Spinal cord (tissue), 9 donors: ENCODE measurements at regions not wholly inside any gene's neighbourhood (a gene's known extent, or its start where the extent isn't known, plus 50 kb on each side); places are given as distances from the start of the nearest gene placed in this dataset.
"Not testable (repeated sequence)": the region's sequence is repeated elsewhere in the genome, so short reads cannot be mapped to it uniquely, and the experiment has no call there.

ENCODE experiments used
- DNase-seq, 6 donors: peaks; one replicate each; pipeline versions ENCODE4 v3.0.0 to v3.0.0-alpha.2; 2013 to 2015; ENCODE audit warnings: low spot score in 6 of 6, low read depth in 4 of 6
- H3K27ac ChIP-seq: one replicate; pipeline ENCODE4 v1.5.1; 2013; ENCODE audit warnings: low read depth, low read length, control low read depth
- H3K27me3 ChIP-seq: one replicate; pipeline ENCODE4 v1.6.1; 2013; ENCODE audit warnings: low read length; ENCODE audit not compliant: control insufficient read depth, insufficient read depth
- H3K36me3 ChIP-seq: one replicate; pipeline ENCODE4 v1.6.1; 2013; ENCODE audit warnings: low read length; ENCODE audit not compliant: control insufficient read depth, insufficient read depth
- H3K4me1 ChIP-seq: one replicate; pipeline ENCODE4 v1.6.1; 2013; ENCODE audit warnings: low read length; ENCODE audit not compliant: control insufficient read depth, insufficient read depth
- H3K4me3 ChIP-seq: one replicate; pipeline ENCODE4 v1.5.1; 2013; ENCODE audit warnings: low read depth, low read length, control low read depth
- H3K9me3 ChIP-seq: one replicate; pipeline ENCODE4 v1.6.1; 2013; ENCODE audit warnings: low read length; ENCODE audit not compliant: control insufficient read depth, insufficient read depth
- WGBS: methylation state at CpG from one replicate; pipeline ENCODE4 v1.1.5; 2013; ENCODE audit warnings: missing lambda C conversion rate; ENCODE audit not compliant: insufficient coverage; 5-methylcytosine and 5-hydroxymethylcytosine counted together
- donor health status: healthy.

- H3K4me3 ChIP-seq, H3K36me3 ChIP-seq, H3K27me3 ChIP-seq, H3K27ac ChIP-seq, H3K4me1 ChIP-seq, DNase-seq, H3K9me3 ChIP-seq: not testable (repeated sequence)
- WGBS, result 93% methylated on average over 7 of the region's 7 CpGs
These were observed 780.2 kb downstream of the ZNF385D start for GRCh38 chr3:20970807-20971206.

GRCh38 chr3:20967485-20967884 lies 781.5 kb upstream of the SGO1 start:
- not testable (repeated sequence) for H3K4me3 ChIP-seq, H3K27me3 ChIP-seq, H3K27ac ChIP-seq, DNase-seq, H3K36me3 ChIP-seq, H3K9me3 ChIP-seq, H3K4me1 ChIP-seq
- WGBS, result 100% methylated on average over 2 of the region's 3 CpGs

GRCh38 chr3:20958161-20958560 lies 772.2 kb upstream of the SGO1 start:
- WGBS, result 80% methylated on average over 1 of the region's 1 CpG
- H3K4me1 ChIP-seq, result no peaks in the 10 kb centered on the region
- H3K27me3 ChIP-seq, result no peaks in the 10 kb centered on the region
- no peak overlapping the region for H3K27ac ChIP-seq
- H3K36me3 ChIP-seq, result no peaks in the 10 kb centered on the region
- no peak overlapping the region for H3K4me3 ChIP-seq
- no peak for DNase-seq
- H3K9me3 ChIP-seq, result no peaks in the 10 kb centered on the region

- Histone ChIP-seq H3K4me1 (no peaks in the 10 kb centered on the region), H3K9me3 (peaks cover 3% of the 10 kb centered on the region), H3K36me3 (no peaks in the 10 kb centered on the region), H3K27me3 (no peaks in the 10 kb centered on the region), H3K4me3 (no peak overlapping the region), H3K27ac (no peak overlapping the region)
- no peak for DNase-seq
These were observed 759.9 kb upstream of the SGO1 start for GRCh38 chr3:20945892-20946291.

GRCh38 chr3:20935791-20936190 lies 749.8 kb upstream of the SGO1 start:
- H3K4me1 ChIP-seq, result no peaks in the 10 kb centered on the region
- H3K9me3 ChIP-seq, result no peaks in the 10 kb centered on the region
- H3K27me3 ChIP-seq, result no peaks in the 10 kb centered on the region
- WGBS, result 80% methylated on average over 2 of the region's 2 CpGs
- no peaks in the 10 kb centered on the region for H3K36me3 ChIP-seq
- no peak overlapping the region for H3K4me3 ChIP-seq
- no peak overlapping the region for H3K27ac ChIP-seq
- DNase-seq, result no peak

GRCh38 chr3:20931834-20932233 lies 745.8 kb upstream of the SGO1 start:
- Histone ChIP-seq H3K36me3 (no peaks in the 10 kb centered on the region), H3K4me1 (no peaks in the 10 kb centered on the region), H3K9me3 (no peaks in the 10 kb centered on the region), H3K27me3 (no peaks in the 10 kb centered on the region), H3K27ac (no peak overlapping the region), H3K4me3 (no peak overlapping the region)
- WGBS, result no CpG with 5 or more reads among the region's 1 CpG
- DNase-seq, result no peak

GRCh38 chr3:20930034-20930433 lies 744.0 kb upstream of the SGO1 start:
- H3K27ac ChIP-seq, result no peak overlapping the region
- 40% methylated on average over 1 of the region's 3 CpGs for WGBS
- DNase-seq, result no peak
- no peaks in the 10 kb centered on the region for H3K4me1 ChIP-seq
- H3K4me3 ChIP-seq, result no peak overlapping the region
- no peaks in the 10 kb centered on the region for H3K27me3 ChIP-seq
- H3K36me3 ChIP-seq, result no peaks in the 10 kb centered on the region
- H3K9me3 ChIP-seq, result no peaks in the 10 kb centered on the region

- Histone ChIP-seq H3K9me3 (peaks cover 1% of the 10 kb centered on the region), H3K4me1 (no peaks in the 10 kb centered on the region), H3K27me3 (no peaks in the 10 kb centered on the region), H3K36me3 (no peaks in the 10 kb centered on the region), H3K4me3 (no peak overlapping the region), H3K27ac (no peak overlapping the region)
- 40% methylated on average over 2 of the region's 5 CpGs for whole genome bisulfite sequencing
- DNase-seq, result peak in 4 of 6 donors; percentile 5 to 62 (median 17)
These were observed 738.8 kb upstream of the SGO1 start for GRCh38 chr3:20924646-20925385.

GRCh38 chr3:20921112-20921511 lies 735.1 kb upstream of the SGO1 start:
- H3K4me3 ChIP-seq, H3K4me1 ChIP-seq, H3K27ac ChIP-seq, H3K36me3 ChIP-seq, H3K9me3 ChIP-seq, H3K27me3 ChIP-seq, DNase-seq: not testable (repeated sequence)
- no CpG with 5 or more reads among the region's 5 CpGs for WGBS

GRCh38 chr3:20916951-20917606 lies 731.1 kb upstream of the SGO1 start:
- H3K36me3 ChIP-seq, result no peaks in the 10 kb centered on the region

More at GRCh38 chr3:20916951-20917606, 731.1 kb upstream of the SGO1 start:
- Histone ChIP-seq H3K27ac (no peak overlapping the region), H3K9me3 (peaks cover 4% of the 10 kb centered on the region), H3K4me1 (no peaks in the 10 kb centered on the region), H3K4me3 (no peak overlapping the region), H3K27me3 (no peaks in the 10 kb centered on the region)
- 67% methylated on average over 5 of the region's 6 CpGs for WGBS
- peak in 1 of 6 donors; percentile 45 for DNase-seq
